LNCaP clone FGC (cell line): ENCODE measurements at regions not wholly inside any gene's neighbourhood (a gene's known extent, or its start where the extent isn't known, plus 50 kb on each side); places are given as distances from the start of the nearest gene placed in this dataset.
"Not testable (repeated sequence)": the region's sequence is repeated elsewhere in the genome, so short reads cannot be mapped to it uniquely, and the experiment has no call there.

Experiments used
- DNase-seq: peaks from one replicate; pipeline ENCODE4 v3.0.0-alpha.2; 2011; ENCODE audit warnings: low read depth
- H3K4me3 ChIP-seq: 2 replicates; pipeline ENCODE4 v1.5.1; 2011; ENCODE audit warnings: mild to moderate bottlenecking, low read depth, low read length, control low read depth
- TF ChIP-seq, protein P1 (sequence below): IDR thresholded peaks from 2 replicates; pipeline ENCODE4 v1.5.1; 2012; ENCODE audit warnings: mild to moderate bottlenecking; ENCODE audit not compliant: control insufficient read depth, insufficient read depth; ENCODE audit errors: extremely low read depth

DNA sequence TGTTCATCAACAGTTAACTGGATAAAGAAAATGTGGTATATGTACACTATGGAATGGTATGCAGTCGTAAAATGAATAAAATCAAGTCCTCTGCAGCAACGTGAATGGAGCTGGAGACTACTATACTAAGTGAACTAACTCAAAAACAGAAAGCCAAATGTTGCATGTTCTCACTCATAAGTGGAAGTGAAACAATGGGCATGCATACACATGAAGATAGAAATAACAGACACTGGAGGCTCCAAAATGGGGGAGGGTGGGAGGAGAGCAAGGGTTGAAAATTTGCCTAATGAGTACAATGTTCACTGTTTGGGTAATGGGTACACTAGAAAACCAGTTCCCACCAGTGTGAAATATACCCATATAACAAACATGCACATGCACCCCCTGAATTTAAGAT lies 179.5 kb downstream of the ZWINT start:
- TF ChIP-seq, protein P1, sequence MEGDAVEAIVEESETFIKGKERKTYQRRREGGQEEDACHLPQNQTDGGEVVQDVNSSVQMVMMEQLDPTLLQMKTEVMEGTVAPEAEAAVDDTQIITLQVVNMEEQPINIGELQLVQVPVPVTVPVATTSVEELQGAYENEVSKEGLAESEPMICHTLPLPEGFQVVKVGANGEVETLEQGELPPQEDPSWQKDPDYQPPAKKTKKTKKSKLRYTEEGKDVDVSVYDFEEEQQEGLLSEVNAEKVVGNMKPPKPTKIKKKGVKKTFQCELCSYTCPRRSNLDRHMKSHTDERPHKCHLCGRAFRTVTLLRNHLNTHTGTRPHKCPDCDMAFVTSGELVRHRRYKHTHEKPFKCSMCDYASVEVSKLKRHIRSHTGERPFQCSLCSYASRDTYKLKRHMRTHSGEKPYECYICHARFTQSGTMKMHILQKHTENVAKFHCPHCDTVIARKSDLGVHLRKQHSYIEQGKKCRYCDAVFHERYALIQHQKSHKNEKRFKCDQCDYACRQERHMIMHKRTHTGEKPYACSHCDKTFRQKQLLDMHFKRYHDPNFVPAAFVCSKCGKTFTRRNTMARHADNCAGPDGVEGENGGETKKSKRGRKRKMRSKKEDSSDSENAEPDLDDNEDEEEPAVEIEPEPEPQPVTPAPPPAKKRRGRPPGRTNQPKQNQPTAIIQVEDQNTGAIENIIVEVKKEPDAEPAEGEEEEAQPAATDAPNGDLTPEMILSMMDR: no peak
- DNase-seq: no peak
- no peak overlapping the region for H3K4me3 ChIP-seq

DNA sequence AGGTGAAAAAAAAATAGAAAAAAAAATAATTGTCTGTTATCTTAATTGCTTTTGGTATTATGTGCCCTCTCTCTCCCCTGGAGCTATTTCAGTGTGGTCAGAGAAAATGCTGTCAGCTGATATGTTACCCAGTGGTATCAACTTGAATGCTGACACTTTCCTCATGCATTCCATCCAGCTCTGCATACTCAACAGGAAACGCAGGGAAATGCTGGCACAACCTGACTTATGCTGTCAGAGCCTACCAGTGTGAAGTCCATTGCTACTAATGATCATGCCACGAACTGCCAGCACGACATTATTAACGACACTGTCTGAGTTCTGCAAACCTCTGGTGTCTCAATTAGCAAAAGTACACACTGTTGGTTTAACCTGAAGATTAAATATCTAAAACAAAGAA lies 182.8 kb downstream of the ZWINT start:
- H3K4me3 ChIP-seq: no peak overlapping the region
- TF ChIP-seq, protein P1: no peak
- DNase-seq: no peak

DNA sequence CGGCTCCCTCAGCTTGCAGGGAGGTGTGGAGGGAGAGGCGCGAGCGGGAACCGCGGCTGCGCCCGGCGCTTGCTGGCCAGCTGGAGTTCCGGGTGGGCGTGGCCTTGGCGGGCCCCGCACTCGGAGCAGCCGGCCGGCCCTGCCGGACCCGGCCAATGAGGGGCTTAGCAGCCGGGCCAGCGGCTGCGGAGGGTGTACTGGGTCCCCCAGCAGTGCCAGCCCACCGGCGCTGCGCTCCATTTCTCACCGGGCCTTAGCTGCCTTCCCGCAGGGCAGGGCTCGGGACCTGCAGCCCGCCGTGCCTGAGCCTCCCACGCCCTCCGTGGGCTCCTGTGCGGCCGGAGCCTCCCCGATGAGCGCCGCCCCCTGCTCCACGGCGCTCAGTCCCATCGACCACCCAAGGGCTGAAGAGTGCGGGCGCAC lies 206.0 kb downstream of the ZWINT start:
- not testable (repeated sequence) for DNase-seq, H3K4me3 ChIP-seq

DNA sequence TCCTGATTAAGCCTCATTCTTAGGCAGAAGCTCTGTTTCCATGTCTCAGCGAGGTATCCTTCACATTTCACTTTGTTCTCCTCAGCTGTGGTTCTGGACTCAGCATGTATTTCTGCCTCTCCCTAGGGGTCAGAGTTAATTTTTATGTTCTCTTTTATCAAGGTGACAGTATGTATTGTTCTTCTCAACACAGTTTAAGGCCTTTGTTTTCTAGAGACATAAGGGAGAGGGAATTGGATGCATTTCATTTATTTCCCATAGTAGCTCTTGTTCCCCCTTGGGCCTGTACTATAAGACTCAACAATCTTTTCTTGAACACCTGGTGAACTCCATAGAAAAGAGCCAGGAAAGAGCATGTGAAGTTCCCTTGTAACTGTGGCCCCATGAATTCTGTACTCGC lies 214.3 kb downstream of the ZWINT start:
- H3K4me3 ChIP-seq: no peak overlapping the region
- TF ChIP-seq, protein P1: no peak
- DNase-seq: no peak

DNA sequence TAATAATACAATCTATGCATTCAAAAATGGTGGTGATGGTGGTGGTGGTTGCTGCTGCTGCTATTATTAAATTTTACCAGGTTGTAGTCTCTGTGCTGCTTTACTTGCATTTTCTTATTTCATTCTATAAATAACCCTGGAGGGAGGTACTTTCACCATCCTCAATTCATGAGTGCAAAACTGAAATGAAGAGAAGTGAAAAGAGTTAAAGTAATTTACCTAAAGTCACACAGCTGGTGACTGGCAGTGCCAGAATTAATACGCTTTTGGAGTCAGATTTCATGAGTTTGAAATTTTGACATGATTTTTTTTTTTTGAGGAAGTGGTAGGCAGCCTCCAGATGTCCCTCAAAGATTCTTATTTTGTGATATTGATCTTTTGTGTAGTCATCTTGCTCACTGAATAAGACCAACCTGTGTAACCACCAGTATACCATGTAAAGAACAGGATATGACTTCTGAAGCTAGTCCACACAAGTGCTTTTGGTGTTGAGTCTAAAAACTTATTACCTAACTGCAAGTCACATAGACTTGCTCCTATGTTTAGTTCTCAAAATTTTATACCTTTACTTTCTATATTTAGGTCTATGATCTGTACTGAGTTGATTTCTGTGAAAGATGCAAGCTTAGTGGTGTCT lies 218.8 kb downstream of the ZWINT start:
- TF ChIP-seq, protein P1: no peak

DNA sequence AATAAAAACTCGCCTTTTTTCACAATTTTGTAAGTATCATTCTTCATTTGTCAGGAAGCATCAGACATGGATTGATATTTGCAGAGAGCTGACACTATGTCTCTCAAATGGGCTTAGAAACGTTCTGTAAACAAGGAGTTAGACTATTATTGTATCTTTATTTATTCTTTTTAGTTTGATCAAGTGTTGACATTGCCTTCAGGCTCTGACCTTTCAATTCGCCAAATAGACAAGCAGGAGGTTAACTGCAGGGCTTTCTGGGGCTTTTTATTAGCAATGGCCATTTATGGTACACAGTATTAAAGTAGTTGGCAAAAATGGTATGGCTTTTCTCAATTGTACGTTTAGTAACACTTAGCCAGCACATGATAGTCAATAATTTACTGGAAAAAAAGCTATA lies 221.7 kb downstream of the ZWINT start:
- peak; percentile 91 for DNase-seq
- no peak overlapping the region for H3K4me3 ChIP-seq
- TF ChIP-seq, protein P1: no peak

More for the DNA sequence above, 218.8 kb downstream of the ZWINT start:
- DNase-seq: no peak
- no peak overlapping the region for H3K4me3 ChIP-seq

DNA sequence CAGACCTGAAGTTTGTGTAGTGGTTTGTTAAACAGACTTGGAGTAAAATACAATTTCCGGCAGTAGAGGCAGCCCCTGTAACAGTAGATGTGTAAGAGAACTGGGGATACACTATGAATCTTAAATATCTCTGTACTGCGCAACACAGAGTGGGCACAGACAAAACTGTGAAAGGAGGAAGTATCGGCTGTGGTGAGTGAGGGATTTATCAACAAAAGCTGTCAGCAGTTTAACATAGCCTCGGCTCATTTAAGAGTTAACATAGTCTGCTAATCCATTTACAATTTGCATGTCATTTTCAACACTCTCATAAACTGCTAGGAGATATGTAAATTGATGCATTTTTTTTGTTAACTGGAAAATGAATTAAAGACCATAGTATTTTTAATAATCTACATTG lies 225.2 kb downstream of the ZWINT start:
- no peak for DNase-seq
- no peak overlapping the region for H3K4me3 ChIP-seq
- TF ChIP-seq, protein P1: no peak
